ENCODE measurements at regions not wholly inside any gene's neighbourhood (a gene's known extent, or its start where the extent isn't known, plus 50 kb on each side); places are given as distances from the start of the nearest gene placed in this dataset.

DNA sequence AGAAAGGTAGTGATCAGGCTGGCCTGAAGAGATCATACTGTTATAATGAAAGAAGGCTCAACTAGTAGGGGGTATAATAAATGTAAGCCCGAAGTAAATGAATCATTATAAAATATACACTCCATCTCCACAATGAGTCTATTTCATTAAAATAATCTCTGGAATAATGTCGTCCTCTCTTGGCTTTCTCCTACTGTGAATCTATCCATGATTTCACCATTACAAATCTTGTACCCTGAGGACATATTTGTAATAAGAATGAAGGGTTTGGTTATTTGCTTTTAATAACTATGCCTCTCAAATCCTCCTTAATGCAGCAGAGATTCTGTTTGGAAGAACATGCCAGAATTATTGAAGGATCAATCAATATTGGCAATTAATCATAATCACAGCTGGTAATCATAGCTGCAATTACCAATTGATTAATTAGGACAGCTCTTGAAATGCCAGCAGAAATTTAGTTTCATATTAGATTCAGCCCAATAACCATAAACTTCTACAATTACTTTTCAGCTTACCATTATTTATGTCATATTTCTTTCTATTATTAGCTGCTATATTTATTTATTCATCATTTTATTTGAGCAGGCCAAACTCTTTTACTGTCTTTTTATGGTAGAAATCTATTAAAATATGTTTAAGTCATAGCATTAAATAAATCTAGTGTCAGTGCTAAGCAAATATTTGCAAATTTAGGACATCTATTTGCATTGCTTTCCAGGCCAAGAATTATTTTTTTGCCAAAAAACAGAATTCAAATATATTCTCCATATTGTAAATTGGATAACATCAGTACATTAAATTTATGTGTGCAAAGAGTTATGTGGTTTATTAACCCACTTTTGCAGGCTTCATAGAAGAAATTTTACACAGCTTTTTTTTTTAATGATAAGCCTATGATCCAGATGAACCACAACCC lies 588.4 kb upstream of the LRRC4C start (continued):
- TF ChIP-seq, protein P1, sequence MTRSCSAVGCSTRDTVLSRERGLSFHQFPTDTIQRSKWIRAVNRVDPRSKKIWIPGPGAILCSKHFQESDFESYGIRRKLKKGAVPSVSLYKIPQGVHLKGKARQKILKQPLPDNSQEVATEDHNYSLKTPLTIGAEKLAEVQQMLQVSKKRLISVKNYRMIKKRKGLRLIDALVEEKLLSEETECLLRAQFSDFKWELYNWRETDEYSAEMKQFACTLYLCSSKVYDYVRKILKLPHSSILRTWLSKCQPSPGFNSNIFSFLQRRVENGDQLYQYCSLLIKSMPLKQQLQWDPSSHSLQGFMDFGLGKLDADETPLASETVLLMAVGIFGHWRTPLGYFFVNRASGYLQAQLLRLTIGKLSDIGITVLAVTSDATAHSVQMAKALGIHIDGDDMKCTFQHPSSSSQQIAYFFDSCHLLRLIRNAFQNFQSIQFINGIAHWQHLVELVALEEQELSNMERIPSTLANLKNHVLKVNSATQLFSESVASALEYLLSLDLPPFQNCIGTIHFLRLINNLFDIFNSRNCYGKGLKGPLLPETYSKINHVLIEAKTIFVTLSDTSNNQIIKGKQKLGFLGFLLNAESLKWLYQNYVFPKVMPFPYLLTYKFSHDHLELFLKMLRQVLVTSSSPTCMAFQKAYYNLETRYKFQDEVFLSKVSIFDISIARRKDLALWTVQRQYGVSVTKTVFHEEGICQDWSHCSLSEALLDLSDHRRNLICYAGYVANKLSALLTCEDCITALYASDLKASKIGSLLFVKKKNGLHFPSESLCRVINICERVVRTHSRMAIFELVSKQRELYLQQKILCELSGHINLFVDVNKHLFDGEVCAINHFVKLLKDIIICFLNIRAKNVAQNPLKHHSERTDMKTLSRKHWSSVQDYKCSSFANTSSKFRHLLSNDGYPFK (CRISPR knock-in tag; IDR thresholded peaks at IDR 0.05; ENCODE audit: borderline replicate concordance) = no peak
- TF ChIP-seq AKAP8 (CRISPR knock-in tag; IDR thresholded peaks at IDR 0.05) = no peak
- TF ChIP-seq, protein P2, sequence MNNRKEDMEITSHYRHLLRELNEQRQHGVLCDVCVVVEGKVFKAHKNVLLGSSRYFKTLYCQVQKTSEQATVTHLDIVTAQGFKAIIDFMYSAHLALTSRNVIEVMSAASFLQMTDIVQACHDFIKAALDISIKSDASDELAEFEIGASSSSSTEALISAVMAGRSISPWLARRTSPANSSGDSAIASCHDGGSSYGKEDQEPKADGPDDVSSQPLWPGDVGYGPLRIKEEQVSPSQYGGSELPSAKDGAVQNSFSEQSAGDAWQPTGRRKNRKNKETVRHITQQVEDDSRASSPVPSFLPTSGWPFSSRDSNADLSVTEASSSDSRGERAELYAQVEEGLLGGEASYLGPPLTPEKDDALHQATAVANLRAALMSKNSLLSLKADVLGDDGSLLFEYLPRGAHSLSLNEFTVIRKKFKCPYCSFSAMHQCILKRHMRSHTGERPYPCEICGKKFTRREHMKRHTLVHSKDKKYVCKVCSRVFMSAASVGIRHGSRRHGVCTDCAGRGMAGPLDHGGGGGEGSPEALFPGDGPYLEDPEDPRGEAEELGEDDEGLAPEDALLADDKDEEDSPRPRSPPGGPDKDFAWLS (CRISPR knock-in tag; IDR thresholded peaks at IDR 0.05; ENCODE audit: borderline replicate concordance) = no peak

DNA sequence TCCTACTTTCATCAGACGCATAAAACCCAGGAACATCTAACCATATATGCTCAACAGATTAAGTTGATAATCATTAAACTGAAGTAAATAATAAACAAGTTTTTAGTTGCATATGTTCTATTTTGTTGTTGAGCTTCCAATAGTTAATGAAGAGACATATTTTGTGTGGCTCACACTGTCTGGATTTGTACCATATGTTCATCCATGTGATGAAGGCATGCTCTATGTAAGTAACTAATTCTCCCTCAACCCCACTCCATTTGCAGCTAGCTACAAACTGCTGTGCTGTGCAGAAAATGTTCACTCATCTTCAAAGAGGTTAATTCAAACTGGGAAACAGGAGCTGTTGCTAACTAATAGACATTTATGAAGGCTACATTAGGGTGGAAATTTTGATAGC lies 589.7 kb upstream of the LRRC4C start:
- intact Hi-C loops (cut with micrococcal nuclease; ENCODE audit: unreplicated experiment) = no loop called here
- H3K27me3 ChIP-seq (ENCODE audit: control insufficient read depth in 1 of 2, insufficient read depth in 2 of 2, low read length in 2 of 2) = no peaks in the 10 kb centered on the region
- H2AFZ ChIP-seq (ENCODE audit: low read length) = no peak overlapping the region
- BruUV-seq (replicated peaks) = no TSS peak
- H3K9me3 ChIP-seq (ENCODE audit: low read length) = peaks cover 87% of the 10 kb centered on the region
- H3K4me1 ChIP-seq (ENCODE audit: insufficient read depth, low read length) = no peaks in the 10 kb centered on the region
- no peak overlapping the region for H3K27ac ChIP-seq (ENCODE audit: extremely low read length, insufficient read depth, low read length)
- FAIRE-seq (no peak), DNase-seq (ENCODE audit: low spot score) (no peak), ATAC-seq (no peak)
- no peak overlapping the region for H3K4me3 ChIP-seq (replicated peaks in 1 of 3; ENCODE audit: insufficient read depth in 1 of 3, low read depth in 2 of 3, low read length in 3 of 3)
- ChIA-PET CTCF (ENCODE audit: low intra/inter-chr PET ratio, low total read pairs) (no interaction called here), POLR2A (no interaction called here)
- no peak overlapping the region for H3K4me2 ChIP-seq (ENCODE audit: low read depth, low read length)
- TF ChIP-seq KDM2A (CRISPR knock-in tag; IDR thresholded peaks at IDR 0.05; ENCODE audit: borderline replicate concordance, low read depth) (no peak), MAFK (conservative IDR thresholded peaks at IDR 0.05 in 1 of 2, IDR thresholded peaks at IDR 0.05 in 1 of 2; ENCODE audit: low read length in 2 of 2) (0 out of 4 replicates have a peak, but pooled peaks of 1 of the 2 experiments have one; percentile 23)
- no peaks in the 10 kb centered on the region for H3K36me3 ChIP-seq (replicated peaks in 1 of 2; ENCODE audit: control insufficient read depth in 1 of 2, insufficient read depth in 2 of 2, low read length in 2 of 2)
- no peaks in the 10 kb centered on the region for H4K20me1 ChIP-seq (ENCODE audit: insufficient read depth, low read length)
- no peaks in the 10 kb centered on the region for H3K79me2 ChIP-seq (ENCODE audit: insufficient read depth, low read length)
- WGBS (ENCODE audit: low lambda C conversion rate) = 0% methylated on average over 1 of the region's 1 CpG
- no peak overlapping the region for H3K9ac ChIP-seq (ENCODE audit: insufficient read depth, low read depth, low read length)
- in situ Hi-C loops (cut with HindIII; ENCODE audit: extremely low pct_ligation_motif_present, low pct_unique_long_range_greater_than_20kb) = no loop called here
